Body of pancreas (tissue), 4 donors: ENCODE measurements at regions not wholly inside any gene's neighbourhood (a gene's known extent, or its start where the extent isn't known, plus 50 kb on each side); places are given as distances from the start of the nearest gene placed in this dataset.

Source experiments
- ATAC-seq: fragments of 150-250 bp; one replicate; pipeline ENCODE4 v1.9.1; 2016
- DNase-seq, 4 donors: peaks; one replicate each; pipeline ENCODE4 v3.0.0-alpha.2; 2019
- H3K27ac ChIP-seq, 4 donors: fragments of 200-600 bp; sonication (generic); 1 replicate in 3 of 4; 2 replicates in 1 of 4; pipeline versions ENCODE4 v1.5.1 to v1.6.1; 2016 to 2019; ENCODE audit warnings: mild to moderate bottlenecking in 1 of 4, mixed read lengths in 1 of 4, moderate library complexity in 1 of 4
- H3K27me3 ChIP-seq, 2 donors: fragments of 200-600 bp; sonication (generic); one replicate each; pipeline ENCODE4 v1.6.0; 2016; ENCODE audit warnings: mild to moderate bottlenecking in 1 of 2
- H3K36me3 ChIP-seq, 2 donors: fragments of 200-600 bp; sonication (generic); replicated peaks in 1 of 2; 2 replicates each; pipeline ENCODE4 v1.5.1; 2016; ENCODE audit warnings: low read depth in 2 of 2; ENCODE audit not compliant: insufficient read depth in 1 of 2
- H3K4me1 ChIP-seq: fragments of 200-600 bp; sonication (generic); one replicate; pipeline ENCODE4 v1.6.0; 2016
- H3K4me3 ChIP-seq, 2 donors: fragments of 200-600 bp; sonication (generic); 1 replicate in 1 of 2; 2 replicates in 1 of 2; pipeline ENCODE4 v1.5.1; 2016 to 2019
- H3K9me3 ChIP-seq, 3 donors: fragments of 200-600 bp; sonication (generic); 1 replicate in 2 of 3; 2 replicates in 1 of 3; pipeline ENCODE4 v1.5.1; 2016
- CTCF ChIP-seq, 7 experiments: fragments of 450-650 bp in 4 of 7; fragments of 200-600 bp in 3 of 7; sonication (generic) in 3 of 7; IDR thresholded peaks; one replicate each; pipeline ENCODE4 v1.5.1; 2016 to 2019; ENCODE audit warnings: antibody characterized with exemption in 7 of 7
- POLR2A ChIP-seq, 3 donors: fragments of 450-650 bp; IDR thresholded peaks; one replicate each; pipeline ENCODE4 v1.6.1; 2016; ENCODE audit warnings: antibody characterized with exemption in 3 of 3, mild to moderate bottlenecking in 2 of 3
- WGBS, 2 donors: methylation state at CpG; one replicate each; pipeline ENCODE4 v1.1.5; 2017; 5-methylcytosine and 5-hydroxymethylcytosine counted together
- intact Hi-C: fragments of 100-400 bp; cut with DNase I; formaldehyde crosslinking; loops from one replicate; pipeline ENCODE4 v1.15.1; 2023

GRCh38 chr6:141242957-141243356 lies 889.8 kb upstream of the GJE1 start:
- Histone ChIP-seq H3K4me1 (no peaks in the 10 kb centered on the region), H3K36me3 (no peaks in the 10 kb centered on the region), H3K27me3 (no peaks in the 10 kb centered on the region), H3K9me3 (no peaks in the 10 kb centered on the region), H3K4me3 (no peak overlapping the region), H3K27ac (no peak overlapping the region)
- WGBS, 2 donors = 37 to 46% methylated on average over 1 of the region's 1 CpG
- TF ChIP-seq POLR2A (IDR thresholded peaks at IDR 0.05) = no peak
- no peak for TF ChIP-seq CTCF (IDR thresholded peaks at IDR 0.05)
- ATAC-seq = no peak
- intact Hi-C loops = no loop called here
- DNase-seq = no peak

- Histone ChIP-seq H3K36me3 (no peaks in the 10 kb centered on the region), H3K27ac (no peak overlapping the region), H3K9me3 (no peaks in the 10 kb centered on the region), H3K4me3 (no peak overlapping the region), H3K4me1 (no peaks in the 10 kb centered on the region), H3K27me3 (no peaks in the 10 kb centered on the region)
- DNase-seq = no peak
- intact Hi-C loops = no loop called here
- no peak for ATAC-seq
- no peak for TF ChIP-seq CTCF (IDR thresholded peaks at IDR 0.05)
- TF ChIP-seq POLR2A (IDR thresholded peaks at IDR 0.05) = no peak
These were observed 903.4 kb upstream of the GJE1 start for GRCh38 chr6:141229296-141229695.

- Histone ChIP-seq H3K27ac (no peak overlapping the region), H3K4me1 (no peaks in the 10 kb centered on the region), H3K4me3 (no peak overlapping the region), H3K9me3 (no peaks in the 10 kb centered on the region), H3K27me3 (no peaks in the 10 kb centered on the region), H3K36me3 (no peaks in the 10 kb centered on the region)
- DNase-seq (no peak), ATAC-seq (no peak)
- TF ChIP-seq POLR2A (IDR thresholded peaks at IDR 0.05) (no peak), CTCF (IDR thresholded peaks at IDR 0.05) (no peak)
- intact Hi-C loops = no loop called here
These were observed 914.1 kb upstream of the GJE1 start for GRCh38 chr6:141218583-141218982.

GRCh38 chr6:141216726-141217125 lies 916.0 kb upstream of the GJE1 start:
- no peaks in the 10 kb centered on the region for H3K9me3 ChIP-seq
- intact Hi-C loops = no loop called here
- no peaks in the 10 kb centered on the region for H3K36me3 ChIP-seq
- no peaks in the 10 kb centered on the region for H3K4me1 ChIP-seq
- no peak for ATAC-seq
- no peak overlapping the region for H3K4me3 ChIP-seq
- DNase-seq = no peak
- no peak for TF ChIP-seq CTCF (IDR thresholded peaks at IDR 0.05)
- no peak for TF ChIP-seq POLR2A (IDR thresholded peaks at IDR 0.05)
- H3K27me3 ChIP-seq = no peaks in the 10 kb centered on the region
- H3K27ac ChIP-seq = no peak overlapping the region

- no peaks in the 10 kb centered on the region for H3K27me3 ChIP-seq
- DNase-seq (no peak), ATAC-seq (no peak)
- H3K4me1 ChIP-seq = no peaks in the 10 kb centered on the region
- H3K36me3 ChIP-seq = no peaks in the 10 kb centered on the region
- TF ChIP-seq POLR2A (IDR thresholded peaks at IDR 0.05) = no peak
- TF ChIP-seq CTCF (IDR thresholded peaks at IDR 0.05) = no peak
- H3K4me3 ChIP-seq = no peak overlapping the region
- intact Hi-C loops = no loop called here
- 60 to 64% methylated on average over 1 of the region's 1 CpG for WGBS, 2 donors
- no peak overlapping the region for H3K27ac ChIP-seq
- no peaks in the 10 kb centered on the region for H3K9me3 ChIP-seq
These were observed 920.4 kb upstream of the GJE1 start for GRCh38 chr6:141212296-141212695.
